NCI-H82 (cell line): ENCODE measurements at regions not wholly inside any gene's neighbourhood (a gene's known extent, or its start where the extent isn't known, plus 50 kb on each side); places are given as distances from the start of the nearest gene placed in this dataset.
A peak's percentile ranks its signal among the peaks of the same experiment; 100 is the strongest.
"Not testable (repeated sequence)": the region's sequence is repeated elsewhere in the genome, so short reads cannot be mapped to it uniquely, and the experiment has no call there.

Source experiments
- DNase-seq: peaks from one replicate; lab custom pipeline; 2025; lab: John Stamatoyannopoulos, UW

DNA sequence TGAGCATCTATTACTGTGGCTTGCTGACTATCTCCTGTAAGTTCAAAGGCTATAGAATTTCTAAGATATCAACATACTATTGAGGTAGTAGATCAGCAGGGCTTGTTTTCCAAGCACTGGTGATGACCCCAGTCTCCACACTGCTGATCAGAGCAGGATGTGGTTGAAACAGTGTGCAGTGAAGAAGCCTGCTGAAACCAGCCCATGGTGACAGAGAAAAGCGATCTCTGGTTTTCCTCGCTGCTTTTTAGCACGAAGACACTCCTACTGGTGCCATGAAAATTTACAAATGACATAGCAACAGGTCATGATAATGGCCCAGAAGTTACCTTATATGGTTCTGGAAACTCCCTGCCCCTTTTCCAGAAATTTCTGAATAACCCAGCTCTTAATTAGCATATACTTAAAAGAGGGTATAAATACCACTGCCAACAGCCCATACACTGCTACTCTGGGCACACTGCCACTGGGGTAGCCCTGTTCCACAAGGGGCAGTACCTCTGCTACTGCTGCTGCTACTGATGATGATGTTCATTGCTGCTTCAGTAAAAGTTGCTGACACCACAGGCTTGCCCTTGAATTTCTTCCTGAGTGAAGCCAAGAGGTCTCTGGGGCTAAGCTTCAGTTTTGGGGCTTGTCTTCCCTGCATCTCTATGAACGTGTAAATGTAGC lies 1689.5 kb upstream of the PCDH10 start:
- DNase-seq, result no peak

DNA sequence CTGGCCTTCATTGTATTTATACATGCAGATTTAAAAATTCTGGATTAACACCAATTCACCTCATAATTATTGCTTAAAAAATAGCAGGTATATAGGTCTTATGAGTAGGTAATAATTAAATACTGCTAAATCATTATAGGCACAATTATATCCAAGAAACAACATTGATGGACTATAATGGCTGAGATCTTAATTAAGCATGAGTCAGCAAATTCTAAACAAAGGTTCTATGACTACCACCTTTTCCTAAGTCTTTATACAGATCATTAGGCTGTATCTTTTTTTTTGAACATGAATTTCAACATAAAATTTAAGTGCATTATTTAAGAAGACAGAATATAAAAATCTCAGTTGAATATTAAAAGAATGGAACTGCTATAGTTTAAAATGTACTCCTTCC lies 1678.7 kb upstream of the PCDH10 start:
- no peak for DNase-seq

DNA sequence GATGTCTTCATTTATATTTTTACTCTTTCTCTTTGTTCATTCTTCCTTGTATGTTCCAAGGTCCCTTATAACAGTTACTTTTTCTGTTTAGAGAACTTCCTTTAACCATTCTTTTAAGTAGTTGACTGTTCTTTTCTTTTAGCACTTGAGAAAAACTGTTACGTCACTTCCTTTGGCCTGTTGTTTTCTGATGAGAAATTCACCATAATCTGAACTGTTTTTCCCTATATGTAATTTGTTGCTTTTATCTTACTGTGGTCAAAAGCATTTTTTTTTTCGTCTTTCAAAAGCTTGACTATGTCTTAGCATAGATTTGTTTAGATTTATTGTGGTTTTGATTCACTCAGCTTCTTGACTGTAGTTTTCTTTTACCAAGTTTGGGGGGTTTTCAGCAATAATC lies 1660.3 kb upstream of the PCDH10 start:
- DNase-seq, result no peak

DNA sequence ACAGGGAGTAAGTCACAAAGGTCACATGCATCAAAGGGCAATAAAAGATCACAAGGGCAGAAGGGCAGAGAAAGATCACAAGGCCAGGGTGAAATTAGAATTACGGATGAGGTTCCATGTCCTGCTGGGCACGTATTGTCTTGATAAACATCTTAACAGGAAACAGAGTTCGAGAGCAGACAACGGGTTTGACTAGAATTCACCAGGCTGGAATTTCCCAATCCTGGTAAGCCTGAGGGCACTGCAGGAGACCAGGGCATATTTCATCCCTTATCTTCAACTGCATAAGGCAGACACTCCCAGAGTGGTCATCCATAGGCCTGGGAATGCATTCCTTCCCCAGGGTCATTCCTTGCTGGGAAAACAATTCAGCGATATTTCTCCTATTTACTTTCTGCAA lies 1652.9 kb upstream of the PCDH10 start:
- not testable (repeated sequence) for DNase-seq

DNA sequence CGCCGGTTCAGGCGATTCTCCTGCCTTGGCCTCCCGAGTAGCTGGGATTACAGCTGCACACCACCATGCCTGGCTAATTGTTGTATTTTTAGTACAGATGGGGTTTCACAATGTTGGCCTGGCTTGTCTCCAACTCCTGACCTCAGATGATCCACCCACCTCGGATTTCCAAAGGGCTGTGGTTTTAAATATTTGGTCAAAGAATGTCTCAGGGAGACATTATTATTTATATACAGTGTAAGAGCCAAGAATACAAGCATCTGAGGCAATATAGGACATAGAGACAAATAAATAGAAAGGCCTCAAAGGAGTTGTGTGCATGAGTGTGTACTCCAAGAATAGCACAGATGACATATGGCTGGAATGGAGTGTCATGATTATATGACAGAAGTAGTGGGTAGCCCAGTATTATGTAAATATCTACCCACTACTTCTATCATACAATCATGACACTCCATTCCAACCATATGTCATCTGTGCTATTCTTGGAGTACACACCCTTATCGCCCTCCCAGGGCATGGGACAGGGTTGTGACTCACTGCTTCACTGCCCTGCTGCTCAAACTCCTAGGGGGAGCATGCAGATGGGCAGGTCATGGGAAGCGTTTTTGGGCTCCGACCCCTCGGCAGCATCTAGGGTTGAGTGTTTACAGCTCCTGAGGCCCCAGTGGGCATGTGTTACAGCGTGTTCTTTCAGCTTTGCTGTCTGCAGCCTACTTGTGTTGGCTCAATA lies 1649.8 kb upstream of the PCDH10 start:
- no peak for DNase-seq

DNA sequence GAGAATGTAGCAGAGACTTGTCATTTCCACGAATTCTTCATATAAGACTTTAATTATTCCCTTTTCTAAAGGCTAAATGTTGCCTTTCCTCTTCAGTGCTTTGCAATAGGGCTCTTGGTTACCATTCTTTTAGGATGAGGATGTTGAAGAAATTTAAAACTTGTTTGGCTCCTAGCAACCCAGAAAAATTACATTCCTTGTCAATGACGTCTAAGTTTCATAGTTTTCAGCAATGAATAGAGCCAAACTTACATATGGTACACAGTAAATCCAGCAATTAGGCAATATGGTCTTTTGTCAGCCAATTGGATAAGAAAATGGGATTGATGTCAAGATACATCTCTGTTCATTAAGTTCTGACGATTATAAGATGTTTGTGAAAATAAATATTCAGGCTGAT lies 1639.6 kb upstream of the PCDH10 start:
- no peak for DNase-seq

DNA sequence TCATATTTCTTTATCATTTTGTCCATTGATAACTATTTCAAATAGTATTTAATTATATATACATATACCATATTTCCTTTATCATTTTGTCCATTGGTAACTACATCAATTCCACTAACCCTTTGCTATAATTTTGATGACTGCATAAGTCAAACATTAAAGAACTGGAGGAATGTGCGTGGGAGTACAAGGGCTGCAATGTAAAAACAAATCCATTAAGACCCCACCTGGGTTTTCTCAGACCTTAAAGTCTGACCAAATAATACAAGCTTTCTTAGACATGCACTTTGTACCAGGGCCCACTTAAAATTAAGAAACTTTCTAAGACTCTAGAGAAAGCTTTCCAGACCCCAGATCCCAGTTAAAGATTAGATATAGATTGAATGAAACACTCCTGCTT lies 1622.4 kb upstream of the PCDH10 start:
- no peak for DNase-seq

DNA sequence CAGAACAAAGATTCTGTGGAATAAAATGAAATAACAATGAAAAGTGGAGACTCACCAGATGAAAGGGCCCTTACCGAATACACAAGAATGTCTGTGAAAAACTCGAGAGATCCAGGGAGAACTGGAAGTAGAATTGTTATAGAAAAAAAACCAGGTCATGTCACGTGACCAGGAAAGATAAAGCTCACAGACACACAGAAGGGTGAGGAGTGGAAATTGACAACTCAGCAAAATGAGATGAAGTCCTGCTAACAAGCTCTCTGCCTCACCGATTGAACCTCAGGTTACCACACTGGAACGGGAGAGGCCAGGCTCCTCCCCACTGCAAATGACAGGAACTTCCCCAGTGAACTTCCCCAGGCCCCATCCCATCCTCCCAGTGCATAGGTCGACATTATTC lies 1618.0 kb upstream of the PCDH10 start:
- no peak for DNase-seq

DNA sequence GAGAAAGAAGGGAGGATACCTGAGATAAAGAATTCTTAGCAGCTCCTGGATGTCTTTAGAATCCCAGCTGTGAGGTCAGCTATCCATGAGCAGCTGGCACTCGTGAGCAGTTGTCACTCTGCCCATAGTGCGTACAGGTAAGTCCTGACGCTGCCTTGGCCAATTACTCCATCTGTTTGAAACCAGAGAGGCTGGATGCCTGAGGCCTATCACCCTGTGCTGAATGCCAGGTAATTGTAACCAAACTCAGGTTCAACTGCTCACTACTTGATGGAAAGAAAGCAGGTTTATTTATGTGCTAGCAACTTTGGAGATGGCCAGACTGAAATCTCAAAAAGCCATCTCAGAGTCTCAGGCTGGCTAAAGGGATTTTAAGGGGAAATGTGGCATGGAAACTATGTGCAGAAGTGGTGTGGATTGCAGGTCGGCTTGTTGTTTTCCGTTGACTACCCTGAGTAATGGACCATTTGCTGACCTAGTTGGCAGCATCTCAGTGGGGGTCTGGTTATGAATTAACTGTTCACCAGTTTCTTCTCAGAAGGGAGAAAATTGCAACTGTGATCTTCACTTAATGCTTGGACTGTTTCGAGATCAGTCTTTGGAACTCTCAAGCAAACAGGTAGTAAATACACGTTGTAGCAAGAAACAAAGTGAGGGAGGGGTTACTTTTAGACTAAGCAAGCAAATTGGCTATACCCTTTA lies 1614.0 kb upstream of the PCDH10 start:
- DNase-seq, result no peak

DNA sequence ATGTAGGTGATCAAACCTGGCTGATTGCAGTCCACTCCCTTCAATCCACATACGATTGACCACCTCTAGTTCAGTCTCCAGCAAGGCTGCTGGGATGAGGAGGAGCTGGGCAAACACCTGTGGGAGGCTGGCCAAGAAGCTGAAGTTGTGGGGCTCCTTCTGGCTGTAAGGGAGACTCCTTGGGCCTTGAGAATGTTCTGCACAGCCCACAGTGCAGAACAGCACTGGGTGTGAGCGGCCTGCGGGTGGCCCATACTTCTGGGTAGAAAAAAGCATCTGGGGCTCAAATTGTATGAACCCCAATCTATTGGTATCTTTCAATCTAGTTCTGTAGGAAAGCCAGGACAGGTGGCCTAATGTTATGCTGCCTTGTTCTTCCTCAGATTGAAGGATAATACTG lies 1608.8 kb upstream of the PCDH10 start:
- DNase-seq, result peak; percentile 15

DNA sequence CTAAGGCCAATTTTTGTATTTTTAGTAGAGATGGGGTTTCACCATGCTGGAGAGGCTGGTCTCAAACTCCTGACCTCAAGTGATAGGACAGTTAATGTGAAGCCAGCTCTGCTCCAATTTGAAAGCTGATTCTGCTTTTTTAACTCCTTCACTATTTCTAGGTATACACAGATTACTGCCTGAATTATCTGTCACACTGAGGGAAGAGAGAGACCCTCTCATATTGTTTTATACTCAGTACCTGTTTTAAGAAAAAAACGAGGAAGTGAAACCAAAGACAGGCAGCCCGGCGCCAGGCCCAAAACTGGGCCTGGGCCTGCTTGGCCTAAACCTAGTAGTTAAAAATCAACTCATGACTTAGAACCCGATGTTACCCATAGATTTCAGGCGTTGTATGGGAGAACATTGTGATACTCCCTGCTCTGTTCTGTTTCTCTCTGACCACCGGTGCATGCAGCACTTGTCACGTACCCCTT lies 1601.5 kb upstream of the PCDH10 start:
- DNase-seq, result no peak

DNA sequence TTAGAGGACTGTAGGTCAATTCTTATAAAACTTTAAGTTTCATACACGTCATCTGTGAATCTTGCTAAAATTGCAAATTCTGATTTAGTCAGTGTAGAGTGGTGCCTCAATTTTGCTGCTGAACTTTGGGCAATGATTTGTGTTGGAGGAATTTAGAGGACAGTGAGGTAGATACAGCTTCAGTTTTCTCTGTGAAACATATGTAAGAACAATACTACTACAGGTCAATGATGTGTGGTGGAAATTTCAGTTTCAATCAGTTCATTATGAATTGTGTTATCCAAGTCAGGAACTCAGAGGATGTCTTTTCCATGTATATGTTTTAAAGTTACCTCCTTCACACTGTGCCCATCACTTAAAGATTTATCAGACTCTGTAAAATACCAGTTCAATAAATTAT lies 1597.8 kb upstream of the PCDH10 start:
- DNase-seq, result no peak

DNA sequence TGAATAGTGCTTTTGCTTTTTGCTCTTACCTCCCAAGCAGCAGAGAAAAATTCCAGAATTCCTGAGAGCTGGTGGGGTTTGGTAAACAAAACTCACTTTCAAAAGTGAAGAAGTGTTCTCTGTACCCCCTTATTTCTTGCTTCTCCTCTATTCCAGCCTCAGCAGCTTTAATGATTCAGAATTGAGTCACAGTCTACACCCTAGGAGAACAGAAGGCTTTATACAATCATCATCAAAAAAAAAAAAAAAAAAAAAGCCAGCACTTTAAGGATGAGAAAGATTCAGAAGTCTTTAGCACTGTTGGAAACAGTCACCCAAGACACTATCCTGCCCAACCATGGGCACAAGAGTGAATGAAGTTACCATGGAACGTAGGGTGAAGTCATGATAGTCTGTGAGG lies 1583.1 kb upstream of the PCDH10 start:
- no peak for DNase-seq

DNA sequence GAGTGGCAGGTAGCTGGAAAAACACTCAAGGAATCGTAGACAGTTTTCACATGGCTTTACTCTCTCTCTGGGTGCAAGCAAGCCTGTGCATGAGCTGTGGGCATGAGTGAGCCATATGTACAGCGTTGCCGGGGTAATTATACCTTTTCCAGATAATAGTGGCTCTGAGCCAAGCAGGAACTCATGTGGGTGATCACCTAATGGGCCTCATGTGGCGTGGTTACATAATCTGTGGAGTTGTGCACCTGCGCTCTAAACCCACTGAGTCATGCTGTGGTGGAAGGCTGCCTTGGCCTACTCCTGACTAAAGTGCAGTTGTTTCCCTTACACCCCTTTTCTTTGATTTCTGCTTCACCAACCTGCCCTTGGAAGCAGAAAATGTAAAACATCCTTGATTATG lies 1564.5 kb upstream of the PCDH10 start:
- no peak for DNase-seq

DNA sequence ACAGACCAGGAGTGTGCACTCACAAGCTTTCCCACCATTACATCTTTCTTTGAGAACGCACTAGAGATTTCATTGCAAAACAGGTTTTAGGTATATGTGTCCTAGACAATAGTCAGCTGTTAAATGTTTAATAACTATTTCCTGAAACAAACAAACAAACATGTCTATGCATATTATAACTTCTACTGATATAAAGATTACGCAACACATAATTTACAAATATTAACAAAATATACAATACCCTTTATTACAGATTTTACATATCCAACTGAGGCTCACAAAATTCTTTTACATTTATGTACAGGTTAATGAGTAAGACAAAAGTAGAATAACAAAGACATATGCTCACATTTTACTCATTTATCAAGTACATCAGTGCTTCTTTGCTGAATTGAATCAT lies 1554.0 kb upstream of the PCDH10 start:
- no peak for DNase-seq

DNA sequence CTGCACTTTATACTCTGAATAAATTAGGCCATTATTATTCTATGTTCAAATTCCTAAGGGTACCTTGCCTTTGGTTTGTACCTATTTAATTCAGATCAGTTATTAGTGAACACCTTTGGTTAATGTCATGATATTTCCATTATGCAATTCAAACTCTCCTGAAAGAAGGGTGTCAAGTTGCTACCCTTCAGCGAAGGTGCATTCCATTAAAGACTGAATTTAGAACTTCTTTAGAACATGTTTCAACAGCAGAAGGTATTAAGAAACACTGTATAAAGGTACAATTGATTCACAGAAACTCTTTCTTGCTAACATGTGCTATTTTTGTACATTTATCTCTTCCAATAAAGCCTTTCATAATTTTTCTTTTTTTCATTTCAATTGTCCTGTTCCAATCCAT lies 1545.4 kb upstream of the PCDH10 start:
- DNase-seq, result no peak

DNA sequence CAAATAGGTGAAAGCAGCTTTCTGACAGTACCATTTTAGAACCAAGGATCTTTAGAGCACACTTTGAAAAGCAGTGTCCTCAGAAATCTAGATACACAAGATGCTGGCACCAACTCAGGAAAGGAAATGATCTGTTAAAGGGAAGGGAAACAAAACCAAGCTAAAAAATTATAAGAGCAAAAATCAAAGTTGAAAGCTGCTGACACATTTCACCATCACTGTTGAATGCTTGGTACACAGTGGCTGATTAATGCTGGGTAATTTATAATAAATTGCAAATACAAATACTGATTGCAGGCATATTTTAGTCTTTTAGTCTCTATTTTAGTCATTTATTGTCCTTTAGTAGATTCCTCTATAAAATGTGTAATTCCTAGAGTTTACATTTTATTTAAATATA lies 1540.1 kb upstream of the PCDH10 start:
- no peak for DNase-seq

DNA sequence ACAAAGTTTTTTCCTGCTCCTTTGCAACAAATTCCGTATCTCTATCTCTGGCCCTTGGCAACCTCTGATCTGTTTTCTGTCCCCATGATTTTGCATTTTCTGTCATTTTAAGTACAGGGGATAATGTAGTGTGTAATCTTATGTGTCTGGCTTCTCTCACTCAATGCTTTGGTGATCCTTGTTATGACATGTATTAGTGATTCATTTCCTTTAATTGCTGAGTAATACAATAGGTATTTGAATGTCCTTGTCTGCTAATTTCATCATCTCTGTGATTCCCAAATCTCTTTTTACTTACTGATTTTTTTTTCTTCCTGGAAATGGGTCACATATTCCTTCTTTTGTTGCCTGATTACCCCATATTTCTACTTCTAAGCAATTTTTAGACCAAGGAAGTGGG lies 1538.6 kb upstream of the PCDH10 start:
- DNase-seq, result not testable (repeated sequence)

DNA sequence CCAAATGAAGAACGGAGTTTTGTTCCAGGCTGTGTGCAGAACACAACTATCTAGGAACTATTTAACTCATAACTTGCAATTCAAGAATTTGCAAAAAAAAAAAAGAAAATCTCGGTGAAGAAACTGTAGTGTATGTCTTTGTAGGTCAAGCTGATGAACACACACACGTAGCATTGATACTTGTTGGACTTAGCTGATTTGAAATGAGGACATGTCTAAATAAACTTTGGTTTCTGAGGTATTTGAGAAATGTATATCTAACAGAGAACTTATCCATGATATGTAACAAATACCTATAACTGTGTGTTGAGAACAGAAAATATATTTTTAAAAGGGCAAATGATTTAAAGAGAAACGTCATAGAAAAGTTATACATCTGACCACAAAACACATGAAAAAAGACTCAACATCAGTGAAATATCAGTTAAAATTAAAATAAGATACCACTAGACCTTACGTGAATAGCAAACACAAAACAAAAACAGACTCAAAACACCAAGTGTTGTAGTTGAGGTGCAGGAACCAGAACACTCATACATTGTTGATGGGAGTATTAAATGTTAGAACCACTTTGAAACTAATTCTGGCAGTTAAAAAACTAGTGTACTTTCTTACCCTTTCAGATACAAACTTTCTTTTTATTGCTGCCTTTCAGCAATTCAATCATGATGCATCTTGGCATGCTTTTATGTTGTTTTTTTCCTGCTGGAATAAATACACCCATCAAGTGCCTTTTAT lies 1535.8 kb upstream of the PCDH10 start:
- DNase-seq, result no peak

DNA sequence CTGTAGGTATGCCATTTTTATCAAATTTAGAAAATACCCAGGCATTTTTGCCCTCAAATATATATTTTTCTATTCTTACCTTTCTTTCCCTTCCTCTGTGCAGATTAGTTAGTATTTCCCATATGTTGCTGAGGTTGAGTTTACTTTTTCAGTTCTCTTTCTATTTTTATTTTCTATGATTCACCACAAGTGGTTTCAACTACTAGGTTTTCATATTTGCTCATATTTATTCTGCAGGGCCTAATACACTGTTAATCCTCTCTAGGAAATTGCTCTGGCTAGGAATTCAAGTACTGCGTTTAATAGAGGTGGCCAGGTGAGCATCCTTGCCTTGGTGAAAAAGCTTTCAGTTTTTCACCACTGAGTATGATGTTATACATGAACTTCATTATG lies 1535.3 kb upstream of the PCDH10 start:
- no peak for DNase-seq

DNA sequence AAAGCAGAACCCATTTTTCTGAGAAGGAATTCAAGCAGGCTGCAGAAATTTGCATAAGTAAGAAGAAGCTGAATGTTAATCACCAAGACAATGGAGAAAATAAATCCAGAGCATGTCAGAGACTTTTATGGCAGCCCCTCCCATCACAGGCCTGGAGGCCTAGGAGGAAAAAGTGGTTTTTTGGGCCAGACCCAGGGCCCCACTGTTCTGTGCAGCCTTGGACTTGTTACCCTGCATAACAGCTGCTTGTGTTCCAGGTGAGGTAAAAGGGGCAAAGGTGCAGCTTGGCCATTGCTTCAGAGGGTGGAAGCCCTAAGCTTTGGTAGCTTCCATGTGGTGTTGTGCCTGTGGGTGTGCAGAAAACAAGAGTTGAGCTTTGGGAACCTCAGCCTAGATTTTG lies 1516.2 kb upstream of the PCDH10 start:
- no peak for DNase-seq

DNA sequence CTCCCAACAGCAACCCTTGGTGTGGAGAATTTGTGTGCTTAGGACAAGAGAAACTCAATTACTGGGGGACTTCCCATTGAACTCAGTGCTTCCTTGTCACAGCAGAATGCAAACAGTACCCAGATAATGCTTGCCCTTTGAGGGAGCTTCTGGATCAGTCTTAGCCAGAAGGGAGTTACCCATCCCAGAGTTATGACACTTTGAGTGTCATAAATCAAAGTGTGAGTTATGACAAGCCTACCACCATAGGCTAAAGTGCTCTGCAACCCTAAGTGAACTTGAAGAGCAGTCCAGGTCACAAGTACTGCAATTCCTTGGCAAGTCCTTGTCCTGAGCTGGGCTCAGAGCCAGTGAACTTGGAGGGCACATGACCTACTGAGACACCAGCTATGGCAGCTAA lies 1513.9 kb upstream of the PCDH10 start:
- DNase-seq, result no peak

DNA sequence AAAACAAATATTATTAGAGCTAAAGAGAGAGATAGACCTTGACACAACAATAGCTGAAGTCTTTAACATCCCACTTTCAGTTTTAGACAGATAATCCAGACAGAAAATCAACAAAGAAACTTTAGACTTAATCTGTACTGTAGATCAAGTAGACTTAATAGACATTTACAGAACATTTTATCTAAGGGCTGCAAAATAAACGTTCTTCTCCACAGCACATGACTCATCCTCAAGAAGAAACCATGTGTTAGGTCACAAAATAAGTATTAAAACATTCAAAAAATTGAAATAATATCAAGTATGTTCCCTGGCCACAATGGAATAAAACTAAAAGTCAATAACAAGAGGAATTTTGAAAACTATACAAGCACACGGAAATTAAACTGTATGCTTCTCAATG lies 1510.3 kb upstream of the PCDH10 start:
- no peak for DNase-seq
